PC-9 (cell line): ENCODE measurements at regions not wholly inside any gene's neighbourhood (a gene's known extent, or its start where the extent isn't known, plus 50 kb on each side); places are given as distances from the start of the nearest gene placed in this dataset.

Experiments
- BruUV-seq: library from RNA; stranded (reverse); fragments of 400-500 nt; replicated peaks from 2 replicates; lab custom pipeline; 2021; lab: Mats Ljungman, UMichigan
- CTCF ChIA-PET: fragments of 300-600 bp; sonication (Branson Sonifier 250); formaldehyde crosslinking; loops from one replicate; lab custom pipeline; 2022; ENCODE audit warnings: antibody characterized with exemption; lab: Charles Lee
- POLR2A ChIA-PET: fragments of 300-600 bp; sonication (Branson Sonifier 250); formaldehyde crosslinking; loops from one replicate; lab custom pipeline; 2022; ENCODE audit warnings: antibody characterized with exemption; ENCODE audit not compliant: unreplicated experiment; lab: Charles Lee
- DNase-seq, 2 experiments: peaks; one replicate each; pipeline versions ENCODE4 v3.0.0 to v3.0.0-alpha.2; 2015 to 2022; ENCODE audit warnings: mixed read lengths in 1 of 2
- H2AFZ ChIP-seq: fragments of 200-600 bp; sonication (generic); 2 replicates; pipeline ENCODE4 v1.8.1; 2017; ENCODE audit warnings: antibody characterized with exemption
- H3F3A ChIP-seq: fragments of 200-600 bp; sonication (generic); 2 replicates; pipeline ENCODE4 v1.8.1; 2017; ENCODE audit warnings: antibody characterized with exemption, mild to moderate bottlenecking, low read depth; ENCODE audit not compliant: insufficient read depth
- H3K27ac ChIP-seq: fragments of 200-600 bp; sonication (generic); 2 replicates; pipeline ENCODE4 v1.6.1; 2016; ENCODE audit warnings: mixed run types
- H3K27me3 ChIP-seq: fragments of 200-600 bp; sonication (generic); 2 replicates; pipeline ENCODE4 v1.6.1; 2016; ENCODE audit warnings: low read depth, mixed run types; ENCODE audit not compliant: insufficient read depth
- H3K36me3 ChIP-seq: fragments of 200-600 bp; sonication (generic); 2 replicates; pipeline ENCODE4 v1.6.1; 2016; ENCODE audit warnings: low read depth, mixed run types
- H3K4me1 ChIP-seq: fragments of 200-600 bp; sonication (generic); replicated peaks from 2 replicates; pipeline ENCODE4 v1.6.1; 2016; ENCODE audit warnings: mixed run types; ENCODE audit not compliant: insufficient read depth
- H3K4me2 ChIP-seq: fragments of 200-600 bp; sonication (generic); 2 replicates; pipeline ENCODE4 v1.6.1; 2017; ENCODE audit warnings: mixed run types
- H3K4me3 ChIP-seq: fragments of 200-600 bp; sonication (generic); 2 replicates; pipeline ENCODE4 v1.6.1; 2016; ENCODE audit warnings: mixed run types
- H3K79me2 ChIP-seq: fragments of 200-600 bp; sonication (generic); 2 replicates; pipeline ENCODE4 v1.6.1; 2017; ENCODE audit warnings: low read depth, mixed run types
- H3K9me2 ChIP-seq: fragments of 200-600 bp; sonication (generic); 2 replicates; pipeline ENCODE4 v1.8.1; 2017; ENCODE audit warnings: mild to moderate bottlenecking; ENCODE audit not compliant: insufficient read depth
- H3K9me3 ChIP-seq: fragments of 200-600 bp; sonication (generic); 2 replicates; pipeline ENCODE4 v1.8.1; 2016; ENCODE audit warnings: low read depth; ENCODE audit not compliant: insufficient read depth
- H4K20me1 ChIP-seq: fragments of 200-600 bp; sonication (generic); 2 replicates; pipeline ENCODE4 v1.8.1; 2017; ENCODE audit not compliant: insufficient read depth
- EZH2 ChIP-seq: fragments of 200-600 bp; sonication (generic); IDR thresholded peaks from 2 replicates; pipeline ENCODE4 v1.8.0; 2017; ENCODE audit warnings: antibody characterized with exemption, low read depth
- intact Hi-C: fragments of 100-400 bp; cut with micrococcal nuclease; formaldehyde crosslinking; loops from one replicate; pipeline ENCODE4 v1.10.0; 2022; ENCODE audit not compliant: unreplicated experiment
- TF ChIP-seq, protein P1 (sequence below): fragments of 200-600 bp; sonication (generic); conservative IDR thresholded peaks from 2 replicates; pipeline ENCODE4 v1.6.1; 2017; ENCODE audit warnings: mixed run types, antibody characterized with exemption, mild to moderate bottlenecking, moderate library complexity

DNA sequence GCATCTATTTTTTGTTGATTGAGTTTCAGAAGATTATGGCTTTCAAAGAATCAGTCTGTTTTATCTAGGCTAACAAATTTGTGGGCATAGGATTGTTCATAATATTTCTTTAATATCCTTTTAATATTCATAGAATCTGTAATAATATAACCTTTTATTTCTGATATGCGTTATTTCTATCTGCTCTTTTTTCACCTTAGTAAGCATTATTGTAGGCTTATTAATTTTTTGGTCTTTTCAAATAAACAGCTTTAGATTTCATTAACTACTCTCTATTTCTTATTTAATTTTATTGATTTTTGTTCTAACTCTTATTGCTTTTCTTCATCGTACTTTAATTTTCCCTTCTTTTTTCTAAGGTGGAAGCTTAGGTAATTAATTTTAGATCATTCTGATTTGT, 1614.4 kb upstream of the DDX18 start:
- H3K9me2 ChIP-seq, result no peaks in the 10 kb centered on the region
- no peak overlapping the region for H3K4me2 ChIP-seq
- no peaks in the 10 kb centered on the region for H4K20me1 ChIP-seq
- no peaks in the 10 kb centered on the region for H3K79me2 ChIP-seq
- no TSS peak for BruUV-seq
- H3K27ac ChIP-seq, result no peak overlapping the region
- no peak overlapping the region for H2AFZ ChIP-seq
- no peaks in the 10 kb centered on the region for H3K9me3 ChIP-seq
- intact Hi-C loops, result no loop called here
- H3K4me3 ChIP-seq, result no peak overlapping the region
- ChIA-PET CTCF (no interaction called here), POLR2A (no interaction called here)
- H3F3A ChIP-seq, result no peaks in the 10 kb centered on the region
- H3K4me1 ChIP-seq, result no peaks in the 10 kb centered on the region
- no peak for TF ChIP-seq EZH2
- TF ChIP-seq, protein P1, sequence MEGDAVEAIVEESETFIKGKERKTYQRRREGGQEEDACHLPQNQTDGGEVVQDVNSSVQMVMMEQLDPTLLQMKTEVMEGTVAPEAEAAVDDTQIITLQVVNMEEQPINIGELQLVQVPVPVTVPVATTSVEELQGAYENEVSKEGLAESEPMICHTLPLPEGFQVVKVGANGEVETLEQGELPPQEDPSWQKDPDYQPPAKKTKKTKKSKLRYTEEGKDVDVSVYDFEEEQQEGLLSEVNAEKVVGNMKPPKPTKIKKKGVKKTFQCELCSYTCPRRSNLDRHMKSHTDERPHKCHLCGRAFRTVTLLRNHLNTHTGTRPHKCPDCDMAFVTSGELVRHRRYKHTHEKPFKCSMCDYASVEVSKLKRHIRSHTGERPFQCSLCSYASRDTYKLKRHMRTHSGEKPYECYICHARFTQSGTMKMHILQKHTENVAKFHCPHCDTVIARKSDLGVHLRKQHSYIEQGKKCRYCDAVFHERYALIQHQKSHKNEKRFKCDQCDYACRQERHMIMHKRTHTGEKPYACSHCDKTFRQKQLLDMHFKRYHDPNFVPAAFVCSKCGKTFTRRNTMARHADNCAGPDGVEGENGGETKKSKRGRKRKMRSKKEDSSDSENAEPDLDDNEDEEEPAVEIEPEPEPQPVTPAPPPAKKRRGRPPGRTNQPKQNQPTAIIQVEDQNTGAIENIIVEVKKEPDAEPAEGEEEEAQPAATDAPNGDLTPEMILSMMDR, result no peak
- DNase-seq, result no peak
- no peaks in the 10 kb centered on the region for H3K36me3 ChIP-seq
- no peaks in the 10 kb centered on the region for H3K27me3 ChIP-seq

DNA sequence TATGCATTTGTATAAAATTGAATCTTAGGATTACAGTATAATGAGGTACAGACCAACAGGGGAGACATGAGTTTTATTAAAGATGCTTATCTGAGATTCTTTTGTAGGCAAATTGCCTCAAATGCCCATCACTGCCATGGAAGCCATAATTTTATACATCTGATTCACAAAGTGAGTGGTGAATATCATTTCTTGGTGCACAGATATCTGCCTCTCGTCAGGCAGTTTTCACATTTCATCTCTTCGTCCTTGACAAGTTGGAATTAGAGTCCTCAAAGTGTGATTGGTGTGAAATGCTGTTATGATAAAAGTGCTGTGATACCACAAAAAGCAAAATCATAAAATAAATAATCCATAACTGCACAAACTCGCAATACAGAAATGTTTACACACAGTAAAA, 1602.8 kb upstream of the DDX18 start:
- no peak overlapping the region for H3K4me2 ChIP-seq
- ChIA-PET CTCF (no interaction called here), POLR2A (no interaction called here)
- no peak overlapping the region for H3K27ac ChIP-seq
- no peaks in the 10 kb centered on the region for H3K79me2 ChIP-seq
- no peaks in the 10 kb centered on the region for H3F3A ChIP-seq
- H3K4me1 ChIP-seq, result no peaks in the 10 kb centered on the region
- intact Hi-C loops, result no loop called here
- H3K9me3 ChIP-seq, result no peaks in the 10 kb centered on the region
- no peak for DNase-seq
- H3K9me2 ChIP-seq, result no peaks in the 10 kb centered on the region
- no peaks in the 10 kb centered on the region for H3K36me3 ChIP-seq
- no peak overlapping the region for H2AFZ ChIP-seq
- H3K4me3 ChIP-seq, result no peak overlapping the region
- H4K20me1 ChIP-seq, result no peaks in the 10 kb centered on the region
- no TSS peak for BruUV-seq
- TF ChIP-seq, protein P1, result no peak
- TF ChIP-seq EZH2, result no peak
- H3K27me3 ChIP-seq, result no peaks in the 10 kb centered on the region

DNA sequence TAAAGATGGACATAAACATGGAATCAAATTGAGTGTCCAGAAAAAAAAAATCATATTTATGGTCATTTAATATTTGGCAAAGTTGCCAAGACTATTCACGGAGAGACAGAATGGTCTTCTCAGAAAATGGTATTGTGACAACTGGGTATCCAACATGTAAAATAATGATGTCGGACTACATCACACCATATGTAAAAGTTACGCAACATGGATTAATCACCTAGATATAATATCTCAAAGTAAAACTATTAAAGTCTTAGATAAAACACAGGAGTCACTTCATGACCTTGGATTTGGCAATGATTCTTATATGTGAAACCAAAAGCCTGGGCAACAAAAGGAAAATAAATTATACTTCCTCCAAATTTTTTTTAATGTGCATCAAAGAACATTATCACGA, 1591.7 kb upstream of the DDX18 start:
- no TSS peak for BruUV-seq
- Histone ChIP-seq H3K4me3 (no peak overlapping the region), H4K20me1 (no peaks in the 10 kb centered on the region), H3K36me3 (no peaks in the 10 kb centered on the region), H3K27ac (no peak overlapping the region), H3K9me3 (no peaks in the 10 kb centered on the region), H3K27me3 (no peaks in the 10 kb centered on the region), H3K4me1 (no peaks in the 10 kb centered on the region), H3K4me2 (no peak overlapping the region), H3K79me2 (no peaks in the 10 kb centered on the region), H2AFZ (no peak overlapping the region), H3K9me2 (no peaks in the 10 kb centered on the region), H3F3A (no peaks in the 10 kb centered on the region)
- CTCF ChIA-PET, result no interaction called here
- DNase-seq, result no peak
- no peak for TF ChIP-seq EZH2
- TF ChIP-seq, protein P1, result no peak
- POLR2A ChIA-PET, result no interaction called here
- intact Hi-C loops, result no loop called here
